Brain microvascular endothelial cell (primary cell): ENCODE measurements at regions not wholly inside any gene's neighbourhood (a gene's known extent, or its start where the extent isn't known, plus 50 kb on each side); places are given as distances from the start of the nearest gene placed in this dataset.

Source experiments
- DNase-seq: peaks from one replicate; pipeline ENCODE4 v3.0.0-alpha.2; 2020
- H3K27ac ChIP-seq: fragments of 250-450 bp; sonication (Bioruptor Pico); 2 replicates; pipeline ENCODE4 v1.5.1; 2020; ENCODE audit warnings: mild to moderate bottlenecking, moderate library complexity
- H3K27me3 ChIP-seq: fragments of 250-450 bp; sonication (Bioruptor Pico); replicated peaks from 2 replicates; pipeline ENCODE4 v1.5.1; 2020; ENCODE audit warnings: mild to moderate bottlenecking
- H3K36me3 ChIP-seq: fragments of 250-450 bp; sonication (Bioruptor Pico); replicated peaks from 2 replicates; pipeline ENCODE4 v1.5.1; 2020; ENCODE audit warnings: mild to moderate bottlenecking
- H3K4me3 ChIP-seq: 2 replicates; pipeline ENCODE4 v1.5.1; 2011; ENCODE audit warnings: low read depth, mild to moderate bottlenecking, control low read depth, low read length, moderate library complexity
- CTCF ChIP-seq: IDR thresholded peaks from 2 replicates; pipeline ENCODE4 v1.5.1; 2011; ENCODE audit warnings: low read depth, mild to moderate bottlenecking, moderate library complexity, low read length, control low read depth, inconsistent platforms; ENCODE audit errors: missing control alignments
- in situ Hi-C: cut with HindIII; loops from 2 replicates; pipeline ENCODE4 v1.10.0; 2017; ENCODE audit warnings: low sequenced_read_pairs, low pct_ligation_motif_present

- no peak for DNase-seq
- in situ Hi-C loops, result no loop called here
- no peak overlapping the region for H3K27ac ChIP-seq
Measured at GRCh38 chr16:63592852-63593251, 1529.0 kb downstream of the CDH11 start.

GRCh38 chr16:63581570-63581969, 1540.3 kb downstream of the CDH11 start:
- no peaks in the 10 kb centered on the region for H3K27me3 ChIP-seq
- no peak for TF ChIP-seq CTCF
- no peak overlapping the region for H3K4me3 ChIP-seq
- H3K27ac ChIP-seq, result no peak overlapping the region
- no peaks in the 10 kb centered on the region for H3K36me3 ChIP-seq
- no peak for DNase-seq
- in situ Hi-C loops, result no loop called here

More at GRCh38 chr16:63592852-63593251, 1529.0 kb downstream of the CDH11 start:
- Histone ChIP-seq H3K36me3 (no peaks in the 10 kb centered on the region), H3K4me3 (no peak overlapping the region), H3K27me3 (no peaks in the 10 kb centered on the region)
- no peak for TF ChIP-seq CTCF

- H3K36me3 ChIP-seq, result no peaks in the 10 kb centered on the region
- in situ Hi-C loops, result no loop called here
- H3K27ac ChIP-seq, result no peak overlapping the region
- DNase-seq, result no peak
- no peak for TF ChIP-seq CTCF
- H3K4me3 ChIP-seq, result no peak overlapping the region
- no peaks in the 10 kb centered on the region for H3K27me3 ChIP-seq
Measured at GRCh38 chr16:63578791-63579190, 1542.6 kb upstream of the CDH8 start.

GRCh38 chr16:63577891-63578290, 1541.7 kb upstream of the CDH8 start:
- in situ Hi-C loops, result no loop called here
- DNase-seq, result no peak
- TF ChIP-seq CTCF, result no peak
- H3K27me3 ChIP-seq, result no peaks in the 10 kb centered on the region
- no peaks in the 10 kb centered on the region for H3K36me3 ChIP-seq
- no peak overlapping the region for H3K4me3 ChIP-seq
- H3K27ac ChIP-seq, result no peak overlapping the region

GRCh38 chr16:63575041-63575440, 1538.8 kb upstream of the CDH8 start:
- in situ Hi-C loops, result no loop called here
- H3K27ac ChIP-seq, result no peak overlapping the region

More at GRCh38 chr16:63575041-63575440, 1538.8 kb upstream of the CDH8 start:
- H3K36me3 ChIP-seq, result no peaks in the 10 kb centered on the region
- no peak for DNase-seq
- H3K27me3 ChIP-seq, result no peaks in the 10 kb centered on the region
- no peak overlapping the region for H3K4me3 ChIP-seq
- TF ChIP-seq CTCF, result no peak
